Peyer's patch (tissue), 4 donors: ENCODE measurements at regions not wholly inside any gene's neighbourhood (a gene's known extent, or its start where the extent isn't known, plus 50 kb on each side); places are given as distances from the start of the nearest gene placed in this dataset.
"Not testable (repeated sequence)": the region's sequence is repeated elsewhere in the genome, so short reads cannot be mapped to it uniquely, and the experiment has no call there.

Experiments used
- DNase-seq, 3 donors: peaks; one replicate each; pipeline ENCODE4 v3.0.0-alpha.2; 2017 to 2019
- H3K27ac ChIP-seq, 4 donors: fragments of 200-600 bp; sonication (generic); one replicate each; pipeline ENCODE4 v1.5.1; 2016 to 2019
- H3K27me3 ChIP-seq, 2 donors: fragments of 200-600 bp; sonication (generic); one replicate each; pipeline ENCODE4 v1.5.1; 2019
- H3K36me3 ChIP-seq, 3 donors: fragments of 200-600 bp; sonication (generic); one replicate each; pipeline ENCODE4 v1.5.1; 2016 to 2019
- H3K4me1 ChIP-seq, 4 donors: fragments of 200-600 bp; sonication (generic); one replicate each; pipeline ENCODE4 v1.5.1; 2016 to 2019
- H3K4me3 ChIP-seq, 4 donors: fragments of 200-600 bp; sonication (generic); 1 replicate in 3 of 4; 2 replicates in 1 of 4; pipeline ENCODE4 v1.5.1; 2016 to 2019; ENCODE audit warnings: mild to moderate bottlenecking in 1 of 4
- H3K9me3 ChIP-seq, 4 donors: fragments of 200-600 bp; sonication (generic); one replicate each; pipeline ENCODE4 v1.5.1; 2016 to 2019; ENCODE audit warnings: mild to moderate bottlenecking in 1 of 4
- CTCF ChIP-seq, 6 experiments: fragments of 450-650 bp in 4 of 6; fragments of 200-600 bp in 2 of 6; sonication (generic) in 1 of 6; IDR thresholded peaks; one replicate each; pipeline ENCODE4 v1.5.1; 2017 to 2019; ENCODE audit warnings: antibody characterized with exemption in 6 of 6, mild to moderate bottlenecking in 3 of 6, moderate library complexity in 1 of 6
- POLR2A ChIP-seq, 2 donors: fragments of 450-650 bp; IDR thresholded peaks; one replicate each; pipeline ENCODE4 v1.5.1; 2017; ENCODE audit warnings: antibody characterized with exemption in 2 of 2, mild to moderate bottlenecking in 2 of 2, moderate library complexity in 2 of 2

- no peak overlapping the region for H3K4me3 ChIP-seq
- no peaks in the 10 kb centered on the region for H3K27me3 ChIP-seq
- no peaks in the 10 kb centered on the region for H3K9me3 ChIP-seq
- no peaks in the 10 kb centered on the region for H3K4me1 ChIP-seq
- TF ChIP-seq CTCF (IDR thresholded peaks at IDR 0.05) = no peak
- TF ChIP-seq POLR2A (IDR thresholded peaks at IDR 0.05) = no peak
- DNase-seq = no peak
- no peaks in the 10 kb centered on the region for H3K36me3 ChIP-seq
- H3K27ac ChIP-seq = no peak overlapping the region
These were observed 1784.6 kb downstream of the SLITRK5 start for GRCh38 chr13:89455741-89456140.

GRCh38 chr13:89457977-89458376 is 1786.8 kb downstream of the SLITRK5 start:
- H3K27ac ChIP-seq = no peak overlapping the region
- no peak for TF ChIP-seq POLR2A (IDR thresholded peaks at IDR 0.05)
- TF ChIP-seq CTCF (IDR thresholded peaks at IDR 0.05) = no peak
- no peaks in the 10 kb centered on the region for H3K9me3 ChIP-seq
- no peaks in the 10 kb centered on the region for H3K4me1 ChIP-seq
- no peak overlapping the region for H3K4me3 ChIP-seq
- DNase-seq = no peak
- H3K36me3 ChIP-seq = no peaks in the 10 kb centered on the region
- no peaks in the 10 kb centered on the region for H3K27me3 ChIP-seq

- TF ChIP-seq POLR2A (IDR thresholded peaks at IDR 0.05) (no peak), CTCF (IDR thresholded peaks at IDR 0.05) (no peak)
- H3K36me3 ChIP-seq = no peaks in the 10 kb centered on the region
- DNase-seq = no peak
- no peak overlapping the region for H3K4me3 ChIP-seq
- H3K4me1 ChIP-seq = no peaks in the 10 kb centered on the region
- H3K27ac ChIP-seq = no peak overlapping the region
- no peaks in the 10 kb centered on the region for H3K9me3 ChIP-seq
- H3K27me3 ChIP-seq = no peaks in the 10 kb centered on the region
These were observed 1787.3 kb downstream of the SLITRK5 start for GRCh38 chr13:89458456-89458855.

- H3K4me3 ChIP-seq, H3K4me1 ChIP-seq, H3K27me3 ChIP-seq: not testable (repeated sequence)
These were observed 1789.7 kb downstream of the SLITRK5 start for GRCh38 chr13:89460895-89461294.

GRCh38 chr13:89465366-89465765 is 1794.2 kb downstream of the SLITRK5 start:
- Histone ChIP-seq H3K27ac (no peak overlapping the region), H3K36me3 (no peaks in the 10 kb centered on the region), H3K4me3 (no peak overlapping the region), H3K27me3 (no peaks in the 10 kb centered on the region), H3K9me3 (no peaks in the 10 kb centered on the region), H3K4me1 (no peaks in the 10 kb centered on the region)
- TF ChIP-seq CTCF (IDR thresholded peaks at IDR 0.05) (no peak), POLR2A (IDR thresholded peaks at IDR 0.05) (no peak)
- DNase-seq = no peak

More at GRCh38 chr13:89460895-89461294, 1789.7 kb downstream of the SLITRK5 start:
- not testable (repeated sequence) for H3K27ac ChIP-seq, H3K36me3 ChIP-seq, DNase-seq, H3K9me3 ChIP-seq

GRCh38 chr13:89468081-89468480 is 1796.9 kb downstream of the SLITRK5 start:
- Histone ChIP-seq H3K9me3 (no peaks in the 10 kb centered on the region), H3K36me3 (no peaks in the 10 kb centered on the region), H3K27ac (no peak overlapping the region), H3K27me3 (no peaks in the 10 kb centered on the region), H3K4me3 (no peak overlapping the region), H3K4me1 (no peaks in the 10 kb centered on the region)
- TF ChIP-seq POLR2A (IDR thresholded peaks at IDR 0.05) (no peak), CTCF (IDR thresholded peaks at IDR 0.05) (no peak)
- no peak for DNase-seq
